Liver (tissue), 8 donors: ENCODE measurements at regions not wholly inside any gene's neighbourhood (a gene's known extent, or its start where the extent isn't known, plus 50 kb on each side); places are given as distances from the start of the nearest gene placed in this dataset.

Experiments used
- DNase-seq: peaks from one replicate; pipeline ENCODE4 v3.0.0-alpha.2; 2017; ENCODE audit warnings: low spot score
- H3K27ac ChIP-seq, 2 donors: one replicate each; pipeline ENCODE4 v1.7.0; 2013; ENCODE audit warnings: inconsistent platforms in 2 of 2, low read length in 2 of 2, control low read depth in 1 of 2, low read depth in 1 of 2, mild to moderate bottlenecking in 1 of 2
- H3K27me3 ChIP-seq, 4 donors: one replicate each; pipeline versions ENCODE4 v1.6.1 to v1.7.0; 2013; ENCODE audit warnings: low read length in 3 of 4, inconsistent platforms in 1 of 4, mild to moderate bottlenecking in 1 of 4, moderate library complexity in 1 of 4; ENCODE audit not compliant: control insufficient read depth in 4 of 4, insufficient read depth in 4 of 4
- H3K36me3 ChIP-seq, 4 donors: one replicate each; pipeline versions ENCODE4 v1.6.1 to v1.7.0; 2013; ENCODE audit warnings: low read length in 3 of 4, mild to moderate bottlenecking in 3 of 4, low read depth in 1 of 4, moderate library complexity in 1 of 4; ENCODE audit not compliant: control insufficient read depth in 4 of 4, insufficient read depth in 3 of 4
- H3K4me1 ChIP-seq, 4 donors: one replicate each; pipeline versions ENCODE4 v1.6.1 to v1.7.0; 2013; ENCODE audit warnings: low read length in 3 of 4, mild to moderate bottlenecking in 3 of 4, moderate library complexity in 1 of 4; ENCODE audit not compliant: control insufficient read depth in 4 of 4, insufficient read depth in 4 of 4
- H3K4me3 ChIP-seq, 3 donors: one replicate each; pipeline versions ENCODE4 v1.6.1 to v1.7.0; 2013; ENCODE audit warnings: low read length in 3 of 3, control low read depth in 1 of 3, low read depth in 1 of 3, mild to moderate bottlenecking in 1 of 3
- H3K9ac ChIP-seq, 2 donors: one replicate each; pipeline ENCODE4 v1.7.0; 2013; ENCODE audit warnings: low read length in 2 of 2, mild to moderate bottlenecking in 2 of 2, moderate library complexity in 2 of 2, control low read depth in 1 of 2, low read depth in 1 of 2
- H3K9me3 ChIP-seq, 4 donors: one replicate each; pipeline versions ENCODE4 v1.6.1 to v1.7.0; 2013; ENCODE audit warnings: low read length in 3 of 4; ENCODE audit not compliant: control insufficient read depth in 4 of 4
- CTCF ChIP-seq: fragments of 150-350 bp; IDR thresholded peaks from 2 replicates; pipeline ENCODE4 v1.5.1; 2017; ENCODE audit warnings: improper control_type of control experiment, low read depth, low read length; ENCODE audit not compliant: missing input control
- EGR1 ChIP-seq, 2 donors: IDR thresholded peaks; 2 replicates each; pipeline ENCODE4 v1.6.1; 2016 to 2018; ENCODE audit warnings: antibody characterized with exemption in 2 of 2, low read depth in 2 of 2
- FOXA1 ChIP-seq: IDR thresholded peaks from 2 replicates; pipeline ENCODE4 v1.6.1; 2016; ENCODE audit warnings: antibody characterized with exemption
- FOXA2 ChIP-seq: IDR thresholded peaks from 2 replicates; pipeline ENCODE4 v1.6.1; 2016; ENCODE audit warnings: antibody characterized with exemption
- GABPA ChIP-seq, 2 donors: IDR thresholded peaks in 1 of 2; conservative IDR thresholded peaks in 1 of 2; 2 replicates each; pipeline ENCODE4 v1.6.1; 2016; ENCODE audit warnings: antibody characterized with exemption in 2 of 2, mild to moderate bottlenecking in 1 of 2, moderate library complexity in 1 of 2
- HNF4A ChIP-seq, 2 donors: conservative IDR thresholded peaks; 2 replicates each; pipeline ENCODE4 v1.6.1; 2016; ENCODE audit warnings: antibody characterized with exemption in 2 of 2, mild to moderate bottlenecking in 2 of 2
- HNF4G ChIP-seq: IDR thresholded peaks from 2 replicates; pipeline ENCODE4 v1.6.1; 2016; ENCODE audit warnings: antibody characterized with exemption
- JUND ChIP-seq, 2 donors: IDR thresholded peaks; 2 replicates each; pipeline ENCODE4 v1.6.1; 2016; ENCODE audit warnings: antibody characterized with exemption in 2 of 2
- NR2F2 ChIP-seq: IDR thresholded peaks from 2 replicates; pipeline ENCODE4 v1.6.1; 2016; ENCODE audit warnings: antibody characterized with exemption
- REST ChIP-seq: IDR thresholded peaks from 2 replicates; pipeline ENCODE4 v1.6.1; 2016; ENCODE audit warnings: antibody characterized with exemption, mild to moderate bottlenecking
- RXRA ChIP-seq, 2 donors: IDR thresholded peaks; 2 replicates each; pipeline ENCODE4 v1.6.1; 2017 to 2018; ENCODE audit warnings: antibody characterized with exemption in 2 of 2, mild to moderate bottlenecking in 1 of 2
- TAF1 ChIP-seq: conservative IDR thresholded peaks from 2 replicates; pipeline ENCODE4 v1.6.1; 2016; ENCODE audit warnings: antibody characterized with exemption, mild to moderate bottlenecking
- YY1 ChIP-seq: IDR thresholded peaks from 2 replicates; pipeline ENCODE4 v1.6.1; 2016; ENCODE audit warnings: antibody characterized with exemption, mild to moderate bottlenecking
- ZBTB33 ChIP-seq: IDR thresholded peaks from 2 replicates; pipeline ENCODE4 v1.6.1; 2016; ENCODE audit warnings: antibody characterized with exemption
- WGBS: extraction: QIAGEN DNeasy Blood & Tissue Kit; methylation state at CpG from one replicate; pipeline ENCODE4 v1.1.7; 2013; 5-methylcytosine and 5-hydroxymethylcytosine counted together
- donor health status: healthy.
- donor health status: healthy.
- donor health status: healthy.
- donor health status: healthy.
- donor health status: healthy.

- Histone ChIP-seq H3K9ac (no peak overlapping the region), H3K36me3 (no peaks in the 10 kb centered on the region), H3K4me1 (no peaks in the 10 kb centered on the region), H3K27ac (no peak overlapping the region), H3K9me3 (no peaks in the 10 kb centered on the region), H3K4me3 (no peak overlapping the region), H3K27me3 (no peaks in the 10 kb centered on the region)
- no peak for TF ChIP-seq ZBTB33
- no peak for TF ChIP-seq HNF4G
- TF ChIP-seq RXRA (IDR thresholded peaks at IDR 0.05): no peak
- no peak for TF ChIP-seq FOXA2
- no peak for TF ChIP-seq FOXA1
- WGBS: 70% methylated on average over 6 of the region's 6 CpGs
- DNase-seq: no peak
Measured at GRCh38 chr10:44724415-44725174, 186.5 kb upstream of the TMEM72 start.

- 90% methylated on average over 2 of the region's 2 CpGs for WGBS
- H3K4me3 ChIP-seq: no peak overlapping the region
- DNase-seq: no peak
Measured at GRCh38 chr10:44725404-44725803, 185.7 kb upstream of the TMEM72 start.

More at GRCh38 chr10:44725404-44725803, 185.7 kb upstream of the TMEM72 start:
- Histone ChIP-seq H3K27ac (no peak overlapping the region), H3K27me3 (no peaks in the 10 kb centered on the region), H3K9ac (no peak overlapping the region), H3K36me3 (no peaks in the 10 kb centered on the region), H3K9me3 (no peaks in the 10 kb centered on the region), H3K4me1 (no peaks in the 10 kb centered on the region)
- no peak for TF ChIP-seq HNF4A (conservative IDR thresholded peaks at IDR 0.05)
- no peak for TF ChIP-seq NR2F2
- no peak for TF ChIP-seq TAF1
- no peak for TF ChIP-seq GABPA (IDR thresholded peaks at IDR 0.05 in 1 of 2, conservative IDR thresholded peaks at IDR 0.05 in 1 of 2)
- TF ChIP-seq CTCF: no peak
- TF ChIP-seq REST: no peak
- no peak for TF ChIP-seq EGR1 (IDR thresholded peaks at IDR 0.05; ENCODE audit: low read depth in 2 of 2)
- TF ChIP-seq JUND (IDR thresholded peaks at IDR 0.05): no peak
- no peak for TF ChIP-seq RXRA (IDR thresholded peaks at IDR 0.05)
- no peak for TF ChIP-seq ZBTB33
- no peak for TF ChIP-seq HNF4G
- TF ChIP-seq YY1: no peak
